HepG2 (cell line): ENCODE measurements at regions not wholly inside any gene's neighbourhood (a gene's known extent, or its start where the extent isn't known, plus 50 kb on each side); places are given as distances from the start of the nearest gene placed in this dataset.

ENCODE experiments used
- ATAC-seq: fragments of 200-7000 bp; cut with Tn5 transposase; 3 replicates; pipeline ENCODE4 v1.9.1; 2020; ENCODE audit warnings: mild to moderate bottlenecking, moderate library complexity
- BruUV-seq: library from RNA; stranded (reverse); fragments of 400-500 nt; replicated peaks from 2 replicates; lab custom pipeline; 2021; lab: Mats Ljungman, UMichigan
- CTCF ChIA-PET: fragments of 300-600 bp; formaldehyde crosslinking; extraction: SDS; loops from one replicate; lab custom pipeline; 2021; ENCODE audit warnings: low total read pairs, inconsistent platforms, low intra/inter-chr PET ratio; lab: Yijun Ruan, JAX
- POLR2A ChIA-PET: fragments of 350-600 bp; sonication (Branson Sonifier 250); formaldehyde crosslinking; loops from one replicate; lab custom pipeline; 2020; ENCODE audit warnings: antibody characterized with exemption, inconsistent platforms; lab: Yijun Ruan, JAX
- DNase-seq: peaks from one replicate; pipeline ENCODE4 v3.0.0-alpha.2; 2015; ENCODE audit warnings: low spot score
- FAIRE-seq: peaks from 3 replicates; lab custom pipeline; 2011; peaks lifted over from hg19 to GRCh38; lab: Jason Lieb, UNC
- H2AFZ ChIP-seq: one replicate; pipeline ENCODE4 v1.6.1; 2011; ENCODE audit warnings: low read length, inconsistent platforms
- H3K27ac ChIP-seq: fragments of 300-600 bp; 3 replicates; pipeline ENCODE4 v1.8.0; 2011; ENCODE audit warnings: mixed run types, mild to moderate bottlenecking, mixed read lengths, low read length, inconsistent platforms; ENCODE audit not compliant: insufficient read depth; ENCODE audit errors: extremely low read length
- H3K27me3 ChIP-seq, 2 experiments: fragments of 200-600 bp in 1 of 2; 2 replicates in 1 of 2; 3 replicates in 1 of 2; pipeline versions ENCODE4 v1.6.0 to v1.8.0; 2011; ENCODE audit warnings: low read length in 2 of 2, mild to moderate bottlenecking in 2 of 2, moderate library complexity in 2 of 2, inconsistent platforms in 1 of 2; ENCODE audit not compliant: insufficient read depth in 2 of 2, control insufficient read depth in 1 of 2
- H3K36me3 ChIP-seq, 2 experiments: fragments of 200-600 bp in 1 of 2; replicated peaks in 1 of 2; 2 replicates in 1 of 2; 3 replicates in 1 of 2; pipeline versions ENCODE4 v1.5.1 to v1.8.0; 2011; ENCODE audit warnings: low read length in 2 of 2, inconsistent platforms in 1 of 2; ENCODE audit not compliant: insufficient read depth in 2 of 2, control insufficient read depth in 1 of 2
- H3K4me1 ChIP-seq: 2 replicates; pipeline ENCODE4 v1.5.1; 2012; ENCODE audit warnings: low read length, inconsistent platforms; ENCODE audit not compliant: insufficient read depth
- H3K4me2 ChIP-seq: 2 replicates; pipeline ENCODE4 v1.6.0; 2011; ENCODE audit warnings: low read depth, low read length, inconsistent platforms
- H3K4me3 ChIP-seq, 3 experiments: fragments of 200-600 bp in 1 of 3; sonication (generic), shearing (Covaris generic) in 1 of 3; replicated peaks in 1 of 3; 2 replicates each; pipeline ENCODE4 v1.5.1; 2011 to 2016; ENCODE audit warnings: low read length in 3 of 3, inconsistent platforms in 2 of 3, low read depth in 2 of 3, mild to moderate bottlenecking in 2 of 3, control low read depth in 1 of 3, mixed read lengths in 1 of 3; ENCODE audit not compliant: insufficient read depth in 1 of 3
- H3K79me2 ChIP-seq: one replicate; pipeline ENCODE4 v1.6.1; 2011; ENCODE audit warnings: low read length, inconsistent platforms; ENCODE audit not compliant: insufficient read depth
- H3K9ac ChIP-seq: 2 replicates; pipeline ENCODE4 v1.6.0; 2011; ENCODE audit warnings: mild to moderate bottlenecking, low read depth, low read length, inconsistent platforms; ENCODE audit not compliant: insufficient read depth
- H3K9me3 ChIP-seq: 2 replicates; pipeline ENCODE4 v1.5.1; 2012; ENCODE audit warnings: mild to moderate bottlenecking, low read length
- H4K20me1 ChIP-seq: 2 replicates; pipeline ENCODE4 v1.6.0; 2011; ENCODE audit warnings: inconsistent platforms, mild to moderate bottlenecking, low read length, moderate library complexity; ENCODE audit not compliant: insufficient read depth
- ARNTL ChIP-seq: sonication (generic); formaldehyde crosslinking; IDR thresholded peaks from 2 replicates; pipeline ENCODE4 v1.4.0; 2020; ENCODE audit warnings: mild to moderate bottlenecking, missing genetic modification reagents
- CBX2 ChIP-seq, 2 experiments: fragments of 200-600 bp in 1 of 2; sonication (generic); formaldehyde crosslinking in 1 of 2; IDR thresholded peaks; 2 replicates each; pipeline versions ENCODE4 v1.7.0 to v1.8.1; 2018 to 2022; ENCODE audit warnings: low read depth in 2 of 2, low read length in 1 of 2, mild to moderate bottlenecking in 1 of 2, missing genetic modification reagents in 1 of 2
- HDAC1 ChIP-seq: sonication (generic); formaldehyde crosslinking; IDR thresholded peaks from 2 replicates; pipeline ENCODE4 v1.5.1; 2020; ENCODE audit warnings: mild to moderate bottlenecking, missing genetic modification reagents
- HMG20B ChIP-seq: conservative IDR thresholded peaks from 2 replicates; pipeline ENCODE4 v1.6.1; 2016; ENCODE audit warnings: missing genetic modification reagents, missing compliant biosample characterization
- NCOA5 ChIP-seq: sonication (generic); formaldehyde crosslinking; IDR thresholded peaks from 2 replicates; pipeline ENCODE4 v1.4.0; 2020; ENCODE audit warnings: missing genetic modification reagents
- RFX3 ChIP-seq: IDR thresholded peaks from 2 replicates; pipeline ENCODE4 v1.6.1; 2016; ENCODE audit warnings: missing biosample characterization, missing genetic modification reagents
- SAP130 ChIP-seq: IDR thresholded peaks from 2 replicates; pipeline ENCODE4 v1.6.1; 2016; ENCODE audit warnings: low read depth
- U2AF1 ChIP-seq: fragments of 200-400 bp; formaldehyde crosslinking; optimal IDR thresholded peaks from 2 replicates; pipeline ENCODE3; 2017; ENCODE audit warnings: mild to moderate bottlenecking, low read depth, low read length
- XRCC5 ChIP-seq: fragments of 200-400 bp; formaldehyde crosslinking; optimal IDR thresholded peaks from 2 replicates; pipeline ENCODE3; 2017; ENCODE audit warnings: mild to moderate bottlenecking, low read length
- ZNF441 ChIP-seq: sonication (generic); formaldehyde crosslinking; IDR thresholded peaks from 2 replicates; pipeline ENCODE4 v1.7.0; 2021; ENCODE audit warnings: missing genetic modification reagents, borderline replicate concordance
- ZNF543 ChIP-seq: sonication (generic); formaldehyde crosslinking; IDR thresholded peaks from 2 replicates; pipeline ENCODE4 v1.4.0; 2020; ENCODE audit warnings: mild to moderate bottlenecking, missing genetic modification reagents
- ZNF644 ChIP-seq: IDR thresholded peaks from 2 replicates; pipeline ENCODE4 v1.6.1; 2016; ENCODE audit warnings: low read depth
- ZNF766 ChIP-seq: sonication (generic); formaldehyde crosslinking; IDR thresholded peaks from 2 replicates; pipeline ENCODE4 v1.5.0; 2020; ENCODE audit warnings: missing genetic modification reagents, borderline replicate concordance
- WGBS: methylation state at CpG from one replicate; pipeline ENCODE4 v1.1.6; 2017; ENCODE audit warnings: low lambda C conversion rate; 5-methylcytosine and 5-hydroxymethylcytosine counted together
- in situ Hi-C: cut with HindIII; loops from 2 replicates; pipeline ENCODE4 v1.10.0; 2017; ENCODE audit warnings: low pct_unique_long_range_greater_than_20kb; ENCODE audit not compliant: extremely low pct_ligation_motif_present
- intact Hi-C: fragments of 100-400 bp; cut with micrococcal nuclease; formaldehyde crosslinking; loops from one replicate; pipeline ENCODE4 v1.10.0; 2022; ENCODE audit not compliant: unreplicated experiment
- TF ChIP-seq, protein P1 (sequence below): sonication (generic); formaldehyde crosslinking; IDR thresholded peaks from 2 replicates; pipeline ENCODE4 v1.4.0; 2020; ENCODE audit warnings: mild to moderate bottlenecking, missing genetic modification reagents, borderline replicate concordance
- TF ChIP-seq, protein P2 (sequence below): sonication (generic); formaldehyde crosslinking; IDR thresholded peaks from 2 replicates; pipeline ENCODE4 v1.5.1; 2020; ENCODE audit warnings: missing genetic modification reagents, mild to moderate bottlenecking, borderline replicate concordance
- TF ChIP-seq, protein P3 (sequence below): sonication (generic); formaldehyde crosslinking; IDR thresholded peaks from 2 replicates; pipeline ENCODE4 v1.5.0; 2020; ENCODE audit warnings: missing genetic modification reagents
- TF ChIP-seq, protein P4 (sequence below): IDR thresholded peaks from 2 replicates; pipeline ENCODE4 v1.6.1; 2012; ENCODE audit warnings: low read length, improper control_type of control experiment

DNA sequence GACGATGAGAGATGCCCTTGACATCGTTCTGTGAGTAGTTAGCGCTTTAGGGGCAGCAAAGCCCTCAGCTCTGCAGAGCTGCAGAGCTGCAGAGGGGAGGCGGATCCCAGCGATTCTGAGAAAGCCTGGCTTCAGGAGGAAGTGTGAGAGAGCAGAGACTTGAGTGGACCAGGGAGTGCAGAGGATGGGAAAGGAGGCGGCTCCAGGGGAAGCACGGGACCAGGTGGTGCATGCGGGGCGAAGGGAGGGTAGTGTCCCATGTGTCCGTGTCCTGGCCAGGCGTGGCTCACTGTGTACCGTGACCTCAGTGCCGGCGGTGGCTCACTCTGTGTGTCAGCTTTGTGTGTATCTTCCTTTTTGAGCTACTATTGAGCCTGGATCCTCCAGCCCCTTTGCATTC, 250.8 kb upstream of the PITRM1 start (continued):
- TF ChIP-seq, protein P1, sequence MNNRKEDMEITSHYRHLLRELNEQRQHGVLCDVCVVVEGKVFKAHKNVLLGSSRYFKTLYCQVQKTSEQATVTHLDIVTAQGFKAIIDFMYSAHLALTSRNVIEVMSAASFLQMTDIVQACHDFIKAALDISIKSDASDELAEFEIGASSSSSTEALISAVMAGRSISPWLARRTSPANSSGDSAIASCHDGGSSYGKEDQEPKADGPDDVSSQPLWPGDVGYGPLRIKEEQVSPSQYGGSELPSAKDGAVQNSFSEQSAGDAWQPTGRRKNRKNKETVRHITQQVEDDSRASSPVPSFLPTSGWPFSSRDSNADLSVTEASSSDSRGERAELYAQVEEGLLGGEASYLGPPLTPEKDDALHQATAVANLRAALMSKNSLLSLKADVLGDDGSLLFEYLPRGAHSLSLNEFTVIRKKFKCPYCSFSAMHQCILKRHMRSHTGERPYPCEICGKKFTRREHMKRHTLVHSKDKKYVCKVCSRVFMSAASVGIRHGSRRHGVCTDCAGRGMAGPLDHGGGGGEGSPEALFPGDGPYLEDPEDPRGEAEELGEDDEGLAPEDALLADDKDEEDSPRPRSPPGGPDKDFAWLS, result no peak
- TF ChIP-seq ZNF766 (CRISPR knock-in tag), result no peak
- TF ChIP-seq ZNF644 (CRISPR knock-in tag), result no peak
- no peak for TF ChIP-seq ZNF441 (CRISPR knock-in tag)
- TF ChIP-seq RFX3, result no peak
- TF ChIP-seq HMG20B (CRISPR knock-in tag), result no peak

DNA sequence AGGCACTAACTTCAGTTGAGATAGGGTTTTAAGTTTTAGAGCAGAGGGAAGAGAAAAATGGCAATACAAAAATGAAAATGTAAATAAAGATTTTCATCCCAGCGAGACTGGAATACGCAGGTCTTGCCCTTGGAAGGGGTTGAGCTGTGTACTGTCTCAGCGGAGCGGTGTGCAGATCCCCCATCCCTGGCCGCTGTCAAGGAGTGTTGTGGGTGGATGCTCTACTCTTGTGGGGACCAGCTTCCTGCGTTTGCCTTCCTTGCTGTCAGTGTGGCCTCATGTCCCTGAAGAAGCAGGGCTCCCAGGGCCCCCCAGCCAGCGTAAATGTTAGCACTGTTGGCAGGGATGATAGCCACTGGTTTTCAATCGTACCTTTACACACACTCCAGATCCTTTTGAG, 249.7 kb upstream of the PITRM1 start:
- Histone ChIP-seq H3K4me1 (peaks cover 17% of the 10 kb centered on the region), H3K4me3 (no peak overlapping the region), H3K9me3 (no peaks in the 10 kb centered on the region), H3K36me3 (no peaks in the 10 kb centered on the region), H3K9ac (no peak overlapping the region), H4K20me1 (no peaks in the 10 kb centered on the region), H3K27ac (no peak overlapping the region), H2AFZ (no peak overlapping the region), H3K27me3 (peaks cover 1 to 43% of the 10 kb centered on the region in 2 experiments; a peak in 3 of 5 replicates), H3K4me2 (no peak overlapping the region), H3K79me2 (no peaks in the 10 kb centered on the region)
- 24% methylated on average over 8 of the region's 8 CpGs for WGBS
- FAIRE-seq (no peak), ATAC-seq (no peak), DNase-seq (no peak)
- BruUV-seq, result no TSS peak
- CTCF ChIA-PET, result no interaction called here
- in situ Hi-C loops (no loop called here), intact Hi-C loops (no loop called here)
- TF ChIP-seq HDAC1 (CRISPR knock-in tag) (no peak), CBX2 (IDR thresholded peaks at IDR 0.05; ENCODE audit: low read depth, low read length) (no peak), CBX2 (CRISPR knock-in tag; IDR thresholded peaks at IDR 0.05; ENCODE audit: low read depth) (no peak), NCOA5 (no peak), U2AF1 (no peak), SAP130 (no peak), ARNTL (CRISPR knock-in tag) (no peak), XRCC5 (no peak), ZNF543 (no peak)
- TF ChIP-seq, protein P2, sequence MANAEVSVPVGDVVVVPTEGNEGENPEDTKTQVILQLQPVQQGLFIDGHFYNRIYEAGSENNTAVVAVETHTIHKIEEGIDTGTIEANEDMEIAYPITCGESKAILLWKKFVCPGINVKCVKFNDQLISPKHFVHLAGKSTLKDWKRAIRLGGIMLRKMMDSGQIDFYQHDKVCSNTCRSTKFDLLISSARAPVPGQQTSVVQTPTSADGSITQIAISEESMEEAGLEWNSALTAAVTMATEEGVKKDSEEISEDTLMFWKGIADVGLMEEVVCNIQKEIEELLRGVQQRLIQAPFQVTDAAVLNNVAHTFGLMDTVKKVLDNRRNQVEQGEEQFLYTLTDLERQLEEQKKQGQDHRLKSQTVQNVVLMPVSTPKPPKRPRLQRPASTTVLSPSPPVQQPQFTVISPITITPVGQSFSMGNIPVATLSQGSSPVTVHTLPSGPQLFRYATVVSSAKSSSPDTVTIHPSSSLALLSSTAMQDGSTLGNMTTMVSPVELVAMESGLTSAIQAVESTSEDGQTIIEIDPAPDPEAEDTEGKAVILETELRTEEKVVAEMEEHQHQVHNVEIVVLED (CRISPR knock-in tag), result no peak
- TF ChIP-seq, protein P3, sequence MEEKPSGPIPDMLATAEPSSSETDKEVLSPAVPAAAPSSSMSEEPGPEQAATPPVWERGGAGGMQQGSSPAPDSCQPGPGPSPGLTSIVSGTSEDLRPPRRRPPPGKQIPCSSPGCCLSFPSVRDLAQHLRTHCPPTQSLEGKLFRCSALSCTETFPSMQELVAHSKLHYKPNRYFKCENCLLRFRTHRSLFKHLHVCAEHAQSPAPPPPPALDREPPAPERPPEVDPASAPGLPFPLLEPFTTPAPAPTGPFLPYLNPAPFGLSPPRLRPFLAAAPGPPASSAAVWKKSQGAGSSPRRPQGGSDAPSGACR (CRISPR knock-in tag), result no peak
- TF ChIP-seq, protein P4, sequence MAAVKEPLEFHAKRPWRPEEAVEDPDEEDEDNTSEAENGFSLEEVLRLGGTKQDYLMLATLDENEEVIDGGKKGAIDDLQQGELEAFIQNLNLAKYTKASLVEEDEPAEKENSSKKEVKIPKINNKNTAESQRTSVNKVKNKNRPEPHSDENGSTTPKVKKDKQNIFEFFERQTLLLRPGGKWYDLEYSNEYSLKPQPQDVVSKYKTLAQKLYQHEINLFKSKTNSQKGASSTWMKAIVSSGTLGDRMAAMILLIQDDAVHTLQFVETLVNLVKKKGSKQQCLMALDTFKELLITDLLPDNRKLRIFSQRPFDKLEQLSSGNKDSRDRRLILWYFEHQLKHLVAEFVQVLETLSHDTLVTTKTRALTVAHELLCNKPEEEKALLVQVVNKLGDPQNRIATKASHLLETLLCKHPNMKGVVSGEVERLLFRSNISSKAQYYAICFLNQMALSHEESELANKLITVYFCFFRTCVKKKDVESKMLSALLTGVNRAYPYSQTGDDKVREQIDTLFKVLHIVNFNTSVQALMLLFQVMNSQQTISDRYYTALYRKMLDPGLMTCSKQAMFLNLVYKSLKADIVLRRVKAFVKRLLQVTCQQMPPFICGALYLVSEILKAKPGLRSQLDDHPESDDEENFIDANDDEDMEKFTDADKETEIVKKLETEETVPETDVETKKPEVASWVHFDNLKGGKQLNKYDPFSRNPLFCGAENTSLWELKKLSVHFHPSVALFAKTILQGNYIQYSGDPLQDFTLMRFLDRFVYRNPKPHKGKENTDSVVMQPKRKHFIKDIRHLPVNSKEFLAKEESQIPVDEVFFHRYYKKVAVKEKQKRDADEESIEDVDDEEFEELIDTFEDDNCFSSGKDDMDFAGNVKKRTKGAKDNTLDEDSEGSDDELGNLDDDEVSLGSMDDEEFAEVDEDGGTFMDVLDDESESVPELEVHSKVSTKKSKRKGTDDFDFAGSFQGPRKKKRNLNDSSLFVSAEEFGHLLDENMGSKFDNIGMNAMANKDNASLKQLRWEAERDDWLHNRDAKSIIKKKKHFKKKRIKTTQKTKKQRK, result no peak
- POLR2A ChIA-PET, result no interaction called here
